ENCODE measurements at regions not wholly inside any gene's neighbourhood (a gene's known extent, or its start where the extent isn't known, plus 50 kb on each side); places are given as distances from the start of the nearest gene placed in this dataset.

GRCh38 chr18:27546991-27547390 lies 361.9 kb upstream of the CHST9 start:
- Histone ChIP-seq H3K79me2 (ENCODE audit: insufficient read depth, low read length) (no peaks in the 10 kb centered on the region), H3K4me3 (ENCODE audit: insufficient read depth, low read depth, low read length) (no peak overlapping the region), H2AFZ (ENCODE audit: low read depth, low read length) (no peak overlapping the region), H3K9me3 (ENCODE audit: insufficient read depth, low read depth, low read length) (no peaks in the 10 kb centered on the region), H3K27ac (ENCODE audit: low read depth, low read length) (no peak overlapping the region), H3K4me1 (ENCODE audit: insufficient read depth, low read length) (no peaks in the 10 kb centered on the region), H3K36me3 (ENCODE audit: insufficient read depth, low read length) (no peaks in the 10 kb centered on the region), H4K20me1 (ENCODE audit: insufficient read depth, low read length) (no peaks in the 10 kb centered on the region), H3K27me3 (ENCODE audit: insufficient read depth, low read length) (no peaks in the 10 kb centered on the region), H3K9ac (ENCODE audit: low read length) (no peak overlapping the region), H3K4me2 (ENCODE audit: low read length) (no peak overlapping the region)
- Mint-ChIP-seq H3K9me3 (ENCODE audit: unreplicated experiment) (no peaks in the 10 kb centered on the region), H3K27me3 (ENCODE audit: low read depth, unreplicated experiment) (no peaks in the 10 kb centered on the region), H3K4me1 (ENCODE audit: low read depth, unreplicated experiment) (no peaks in the 10 kb centered on the region), H3K36me3 (ENCODE audit: low read depth, unreplicated experiment) (no peaks in the 10 kb centered on the region), H3K27ac (ENCODE audit: unreplicated experiment) (no peak overlapping the region), H3K4me3 (ENCODE audit: unreplicated experiment) (no peak overlapping the region)
- TF ChIP-seq EZH2 (IDR thresholded peaks at IDR 0.05; ENCODE audit: insufficient read depth, low read length) (no peak), CTCF (IDR thresholded peaks at IDR 0.05; ENCODE audit: insufficient read depth, low read depth, low read length) (no peak)
- no peak for FAIRE-seq
- no peak for DNase-seq (ENCODE audit: low read depth)

GRCh38 chr18:27544206-27544605 lies 359.1 kb upstream of the CHST9 start:
- Mint-ChIP-seq H3K36me3 (ENCODE audit: low read depth, unreplicated experiment) (no peaks in the 10 kb centered on the region), H3K27me3 (ENCODE audit: low read depth, unreplicated experiment) (no peaks in the 10 kb centered on the region), H3K27ac (ENCODE audit: unreplicated experiment) (no peak overlapping the region), H3K9me3 (ENCODE audit: unreplicated experiment) (no peaks in the 10 kb centered on the region), H3K4me1 (ENCODE audit: low read depth, unreplicated experiment) (peaks cover 5% of the 10 kb centered on the region), H3K4me3 (ENCODE audit: unreplicated experiment) (no peak overlapping the region)
- H3K27ac ChIP-seq (ENCODE audit: low read depth, low read length) = no peak overlapping the region
- no peak overlapping the region for H3K9ac ChIP-seq (ENCODE audit: low read length)
- H3K4me2 ChIP-seq (ENCODE audit: low read length) = no peak overlapping the region
- DNase-seq (ENCODE audit: low read depth) = no peak
- no peak overlapping the region for H2AFZ ChIP-seq (ENCODE audit: low read depth, low read length)
- H3K9me3 ChIP-seq (ENCODE audit: insufficient read depth, low read depth, low read length) = no peaks in the 10 kb centered on the region
- H3K4me3 ChIP-seq (ENCODE audit: insufficient read depth, low read depth, low read length) = no peak overlapping the region
- H4K20me1 ChIP-seq (ENCODE audit: insufficient read depth, low read length) = no peaks in the 10 kb centered on the region
- no peaks in the 10 kb centered on the region for H3K27me3 ChIP-seq (ENCODE audit: insufficient read depth, low read length)
- no peaks in the 10 kb centered on the region for H3K4me1 ChIP-seq (ENCODE audit: insufficient read depth, low read length)
- no peak for FAIRE-seq
- H3K36me3 ChIP-seq (ENCODE audit: insufficient read depth, low read length) = no peaks in the 10 kb centered on the region
- TF ChIP-seq EZH2 (IDR thresholded peaks at IDR 0.05; ENCODE audit: insufficient read depth, low read length) = no peak
- TF ChIP-seq CTCF (IDR thresholded peaks at IDR 0.05; ENCODE audit: insufficient read depth, low read depth, low read length) = no peak
- H3K79me2 ChIP-seq (ENCODE audit: insufficient read depth, low read length) = no peaks in the 10 kb centered on the region

- H3K36me3 ChIP-seq (ENCODE audit: insufficient read depth, low read length) = no peaks in the 10 kb centered on the region
- peaks cover 5% of the 10 kb centered on the region for H3K4me1 Mint-ChIP-seq (ENCODE audit: low read depth, unreplicated experiment)
- H3K9me3 Mint-ChIP-seq (ENCODE audit: unreplicated experiment) = no peaks in the 10 kb centered on the region
These were observed 356.2 kb upstream of the CHST9 start for GRCh38 chr18:27541293-27541692.

More at GRCh38 chr18:27541293-27541692, 356.2 kb upstream of the CHST9 start:
- Mint-ChIP-seq H3K27me3 (ENCODE audit: low read depth, unreplicated experiment) (no peaks in the 10 kb centered on the region), H3K36me3 (ENCODE audit: low read depth, unreplicated experiment) (no peaks in the 10 kb centered on the region), H3K4me3 (ENCODE audit: unreplicated experiment) (no peak overlapping the region), H3K27ac (ENCODE audit: unreplicated experiment) (no peak overlapping the region)
- no peak overlapping the region for H3K27ac ChIP-seq (ENCODE audit: low read depth, low read length)
- TF ChIP-seq CTCF (IDR thresholded peaks at IDR 0.05; ENCODE audit: insufficient read depth, low read depth, low read length) (no peak), EZH2 (IDR thresholded peaks at IDR 0.05; ENCODE audit: insufficient read depth, low read length) (no peak)
- H3K9ac ChIP-seq (ENCODE audit: low read length) = no peak overlapping the region
- no peak for DNase-seq (ENCODE audit: low read depth)
- H3K4me3 ChIP-seq (ENCODE audit: insufficient read depth, low read depth, low read length) = no peak overlapping the region
- H3K4me2 ChIP-seq (ENCODE audit: low read length) = no peak overlapping the region
- H3K4me1 ChIP-seq (ENCODE audit: insufficient read depth, low read length) = no peaks in the 10 kb centered on the region
- H3K27me3 ChIP-seq (ENCODE audit: insufficient read depth, low read length) = no peaks in the 10 kb centered on the region
- no peaks in the 10 kb centered on the region for H4K20me1 ChIP-seq (ENCODE audit: insufficient read depth, low read length)
- no peak for FAIRE-seq
- no peak overlapping the region for H2AFZ ChIP-seq (ENCODE audit: low read depth, low read length)
- H3K9me3 ChIP-seq (ENCODE audit: insufficient read depth, low read depth, low read length) = no peaks in the 10 kb centered on the region
- no peaks in the 10 kb centered on the region for H3K79me2 ChIP-seq (ENCODE audit: insufficient read depth, low read length)

Data from astrocyte (in vitro differentiated cells and primary cell).